ENCODE measurements at regions not wholly inside any gene's neighbourhood (a gene's known extent, or its start where the extent isn't known, plus 50 kb on each side); places are given as distances from the start of the nearest gene placed in this dataset.

DNA sequence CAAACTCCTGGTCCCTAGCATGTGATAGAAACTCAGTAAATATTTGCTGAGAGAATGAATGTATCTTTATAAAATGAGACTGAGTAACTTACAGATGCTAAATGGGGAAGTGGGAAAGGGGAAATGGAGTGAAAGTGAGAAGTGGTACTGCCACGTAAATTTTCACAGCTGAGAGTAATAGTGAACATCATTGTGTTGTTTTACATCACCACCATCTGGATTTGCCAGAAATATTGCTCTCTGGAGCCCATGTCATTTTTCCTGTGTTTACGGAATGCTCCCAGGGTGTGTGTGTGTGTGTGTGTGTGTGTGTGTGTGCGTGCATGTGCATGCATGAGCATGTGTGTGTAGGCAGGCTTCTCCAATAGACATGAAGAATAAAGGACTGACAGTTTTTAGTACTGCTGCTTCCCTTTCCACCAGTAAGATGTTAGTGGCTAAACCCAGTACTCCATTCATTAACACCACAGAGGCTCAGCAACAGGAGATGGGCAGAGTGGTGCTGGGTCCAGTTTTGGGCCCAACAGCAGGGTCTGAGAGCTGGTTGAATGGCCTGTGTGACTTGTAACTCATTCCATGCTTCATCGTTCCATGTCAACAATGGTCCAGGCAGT is 57.3 kb downstream of the DIPK2A start:
- no peak for TF ChIP-seq TAF1 (IDR thresholded peaks at IDR 0.05; ENCODE audit: borderline replicate concordance, low read depth, low read length)
- no peak for TF ChIP-seq POLR2AphosphoS5 (IDR thresholded peaks at IDR 0.05; ENCODE audit: low read depth, low read length)
- no peak for TF ChIP-seq POLR2A (IDR thresholded peaks at IDR 0.05; ENCODE audit: low read depth, low read length)
